Tibial artery (tissue), 4 donors: ENCODE measurements at regions not wholly inside any gene's neighbourhood (a gene's known extent, or its start where the extent isn't known, plus 50 kb on each side); places are given as distances from the start of the nearest gene placed in this dataset.

Source experiments
- DNase-seq, 2 donors: peaks; one replicate each; pipeline ENCODE4 v3.0.0-alpha.2; 2019
- H3K27ac ChIP-seq, 2 donors: fragments of 200-600 bp; sonication (generic) in 1 of 2; 1 replicate in 1 of 2; 2 replicates in 1 of 2; pipeline ENCODE4 v1.5.1; 2018 to 2019; ENCODE audit warnings: mild to moderate bottlenecking in 1 of 2
- H3K27me3 ChIP-seq, 2 donors: fragments of 200-600 bp; sonication (generic) in 1 of 2; one replicate each; pipeline versions ENCODE4 v1.5.1 to v1.6.0; 2016 to 2019
- H3K36me3 ChIP-seq, 3 donors: fragments of 200-600 bp; sonication (generic) in 2 of 3; one replicate each; pipeline ENCODE4 v1.5.1; 2016 to 2019; ENCODE audit warnings: mild to moderate bottlenecking in 2 of 3
- H3K4me1 ChIP-seq, 4 donors: fragments of 200-600 bp; sonication (generic) in 2 of 4; 1 replicate in 3 of 4; 2 replicates in 1 of 4; pipeline ENCODE4 v1.5.1; 2016 to 2019
- H3K4me3 ChIP-seq, 2 donors: fragments of 200-600 bp; sonication (generic) in 1 of 2; 1 replicate in 1 of 2; 2 replicates in 1 of 2; pipeline ENCODE4 v1.5.1; 2018 to 2019; ENCODE audit warnings: mild to moderate bottlenecking in 2 of 2
- H3K9me3 ChIP-seq, 3 donors: fragments of 200-600 bp; sonication (generic) in 1 of 3; one replicate each; pipeline ENCODE4 v1.5.1; 2016 to 2019
- intact Hi-C: fragments of 100-400 bp; cut with DNase I; formaldehyde crosslinking; loops from one replicate; pipeline ENCODE4 v1.15.0; 2023; ENCODE audit warnings: low total_unique reads
- TF ChIP-seq, protein P1 (sequence below), 2 experiments: fragments of 200-600 bp in 1 of 2; fragments of 450-650 bp in 1 of 2; IDR thresholded peaks; one replicate each; pipeline ENCODE4 v1.5.1; 2017 to 2019; ENCODE audit warnings: antibody characterized with exemption in 2 of 2, mild to moderate bottlenecking in 1 of 2, moderate library complexity in 1 of 2

DNA sequence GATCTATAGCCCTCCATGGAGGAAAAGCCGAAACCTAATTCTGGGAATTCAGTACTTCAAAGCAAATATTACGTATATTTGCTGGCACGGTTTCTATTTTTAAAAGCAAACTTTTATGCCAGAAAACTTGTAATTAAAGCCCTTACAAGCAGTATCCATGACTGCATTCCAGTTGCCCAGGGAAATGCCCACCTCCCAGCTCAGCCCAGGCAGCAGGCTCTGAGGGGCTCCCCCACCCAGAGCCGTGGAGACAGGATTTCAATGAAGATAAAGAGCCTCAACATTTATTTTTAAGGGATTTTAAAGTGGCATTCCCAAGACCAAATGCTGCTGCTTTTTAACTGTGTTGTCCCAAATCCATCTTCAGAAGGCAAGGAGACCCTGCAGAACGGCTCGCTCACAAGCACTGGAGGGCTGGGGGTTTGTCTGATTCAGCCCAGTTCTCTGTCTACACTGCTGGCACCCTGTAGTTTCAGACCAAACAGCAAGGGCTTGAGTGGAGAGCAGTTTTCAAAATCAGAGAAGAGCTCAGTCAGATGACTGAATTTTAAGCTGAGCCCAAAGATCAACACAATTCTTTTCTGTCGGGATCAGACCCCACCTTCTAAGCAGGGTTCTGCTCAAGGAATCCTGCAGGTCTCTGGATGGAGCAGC is 105.1 kb downstream of the KCNF1 start:
- no peak for DNase-seq
- TF ChIP-seq, protein P1, sequence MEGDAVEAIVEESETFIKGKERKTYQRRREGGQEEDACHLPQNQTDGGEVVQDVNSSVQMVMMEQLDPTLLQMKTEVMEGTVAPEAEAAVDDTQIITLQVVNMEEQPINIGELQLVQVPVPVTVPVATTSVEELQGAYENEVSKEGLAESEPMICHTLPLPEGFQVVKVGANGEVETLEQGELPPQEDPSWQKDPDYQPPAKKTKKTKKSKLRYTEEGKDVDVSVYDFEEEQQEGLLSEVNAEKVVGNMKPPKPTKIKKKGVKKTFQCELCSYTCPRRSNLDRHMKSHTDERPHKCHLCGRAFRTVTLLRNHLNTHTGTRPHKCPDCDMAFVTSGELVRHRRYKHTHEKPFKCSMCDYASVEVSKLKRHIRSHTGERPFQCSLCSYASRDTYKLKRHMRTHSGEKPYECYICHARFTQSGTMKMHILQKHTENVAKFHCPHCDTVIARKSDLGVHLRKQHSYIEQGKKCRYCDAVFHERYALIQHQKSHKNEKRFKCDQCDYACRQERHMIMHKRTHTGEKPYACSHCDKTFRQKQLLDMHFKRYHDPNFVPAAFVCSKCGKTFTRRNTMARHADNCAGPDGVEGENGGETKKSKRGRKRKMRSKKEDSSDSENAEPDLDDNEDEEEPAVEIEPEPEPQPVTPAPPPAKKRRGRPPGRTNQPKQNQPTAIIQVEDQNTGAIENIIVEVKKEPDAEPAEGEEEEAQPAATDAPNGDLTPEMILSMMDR (IDR thresholded peaks at IDR 0.05): no peak

DNA sequence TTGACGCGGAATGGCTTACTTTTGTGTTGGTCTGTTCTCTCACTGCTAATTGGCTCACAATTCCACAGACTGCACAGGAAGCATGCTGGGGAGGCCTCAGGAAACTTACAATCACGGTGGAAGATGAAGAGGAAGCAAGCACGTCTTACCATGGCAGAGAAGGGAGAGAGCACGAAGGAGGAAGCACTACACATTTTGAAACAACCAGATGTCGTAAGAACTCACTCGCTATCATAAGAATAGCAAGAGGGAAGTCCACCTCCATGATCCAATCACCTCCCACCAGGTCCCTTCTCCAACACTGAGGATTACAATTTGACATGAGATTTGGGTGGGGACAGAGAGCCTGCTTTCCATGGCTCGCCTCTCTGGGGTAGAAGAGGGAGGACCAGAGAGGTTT is 106.2 kb downstream of the KCNF1 start:
- no peak for DNase-seq
- TF ChIP-seq, protein P1 (IDR thresholded peaks at IDR 0.05): no peak
- Histone ChIP-seq H3K27ac (no peak overlapping the region), H3K4me3 (no peak overlapping the region), H3K36me3 (no peaks in the 10 kb centered on the region), H3K9me3 (no peaks in the 10 kb centered on the region), H3K27me3 (peaks cover 0 to 18% of the 10 kb centered on the region in 2 donors), H3K4me1 (no peaks in the 10 kb centered on the region)
- intact Hi-C loops: no loop called here

More for the DNA sequence above, 105.1 kb downstream of the KCNF1 start:
- H3K27ac ChIP-seq: no peak overlapping the region
- peaks cover 0 to 18% of the 10 kb centered on the region in 2 donors for H3K27me3 ChIP-seq
- H3K4me1 ChIP-seq: no peaks in the 10 kb centered on the region
- H3K4me3 ChIP-seq: no peak overlapping the region
- H3K36me3 ChIP-seq: no peaks in the 10 kb centered on the region
- intact Hi-C loops: no loop called here
- peaks cover 0 to 6% (median 2%) of the 10 kb centered on the region in 3 donors for H3K9me3 ChIP-seq

GRCh38 chr2:11018651-11019185 is 107.0 kb downstream of the KCNF1 start:
- intact Hi-C loops: no loop called here
- no peaks in the 10 kb centered on the region for H3K4me1 ChIP-seq
- peaks cover 0 to 18% of the 10 kb centered on the region in 2 donors for H3K27me3 ChIP-seq
- no peak overlapping the region for H3K4me3 ChIP-seq
- DNase-seq: no peak
- no peak overlapping the region for H3K27ac ChIP-seq
- H3K9me3 ChIP-seq: no peaks in the 10 kb centered on the region
- H3K36me3 ChIP-seq: no peaks in the 10 kb centered on the region
- TF ChIP-seq, protein P1 (IDR thresholded peaks at IDR 0.05): no peak

DNA sequence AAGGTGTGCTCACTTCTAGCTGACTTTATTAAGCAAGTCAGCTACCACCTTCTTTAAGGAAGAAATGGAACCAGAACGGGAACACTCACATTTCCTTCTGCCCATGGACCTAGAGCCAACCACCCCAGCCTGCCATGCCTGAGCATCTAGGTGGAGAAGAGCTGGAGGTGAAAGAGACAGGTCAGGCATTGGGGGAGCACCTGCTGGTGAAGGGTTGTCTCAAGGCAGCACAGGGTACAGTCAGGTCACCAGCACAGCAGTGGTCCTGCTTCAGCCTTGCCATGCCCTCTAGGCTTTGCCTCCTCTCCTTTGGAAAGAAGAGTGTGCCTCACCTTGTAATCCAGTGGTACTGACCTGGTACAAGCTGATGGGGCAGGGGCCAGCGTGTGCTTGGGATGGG is 107.9 kb downstream of the KCNF1 start:
- TF ChIP-seq, protein P1 (IDR thresholded peaks at IDR 0.05): no peak
- H3K27ac ChIP-seq: no peak overlapping the region
- H3K27me3 ChIP-seq: peaks cover 0 to 18% of the 10 kb centered on the region in 2 donors
- no peaks in the 10 kb centered on the region for H3K4me1 ChIP-seq
- no peak overlapping the region for H3K4me3 ChIP-seq
- intact Hi-C loops: no loop called here
- H3K36me3 ChIP-seq: no peaks in the 10 kb centered on the region
- no peaks in the 10 kb centered on the region for H3K9me3 ChIP-seq
- no peak for DNase-seq

DNA sequence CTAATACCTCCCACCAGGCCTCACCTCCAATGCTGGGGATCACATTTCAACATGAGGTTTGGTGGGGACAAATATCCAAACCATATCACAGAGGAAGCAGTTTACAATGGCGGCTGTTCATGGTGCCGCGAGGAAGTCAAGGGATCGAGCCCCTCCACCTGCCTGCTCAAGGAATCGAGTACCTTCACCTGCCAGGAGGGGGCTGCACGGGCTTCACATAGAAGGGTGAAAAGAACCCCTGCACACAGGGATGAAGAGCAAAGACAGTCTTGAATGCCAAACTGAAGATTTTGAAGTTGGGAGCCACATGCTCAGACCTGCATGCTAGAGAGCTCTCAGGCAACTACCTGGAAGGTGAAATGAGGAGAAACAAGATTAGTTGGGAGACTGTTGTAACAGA is 110.3 kb downstream of the KCNF1 start:
- peaks cover 0 to 12% of the 10 kb centered on the region in 2 donors for H3K27me3 ChIP-seq
- H3K4me3 ChIP-seq: no peak overlapping the region
- DNase-seq: no peak
- no peaks in the 10 kb centered on the region for H3K4me1 ChIP-seq
- intact Hi-C loops: no loop called here
- H3K27ac ChIP-seq: no peak overlapping the region
- TF ChIP-seq, protein P1 (IDR thresholded peaks at IDR 0.05): no peak
- no peaks in the 10 kb centered on the region for H3K36me3 ChIP-seq
- no peaks in the 10 kb centered on the region for H3K9me3 ChIP-seq
